Keratinocyte (primary cell): ENCODE measurements at regions not wholly inside any gene's neighbourhood (a gene's known extent, or its start where the extent isn't known, plus 50 kb on each side); places are given as distances from the start of the nearest gene placed in this dataset.

Source experiments
- DNase-seq: peaks from one replicate; pipeline ENCODE4 v3.0.0-alpha.2; 2011; ENCODE audit warnings: low read depth, missing footprints, low spot score
- FAIRE-seq: peaks from 2 replicates; lab custom pipeline; 2011; peaks lifted over from hg19 to GRCh38; lab: Jason Lieb, UNC
- H2AFZ ChIP-seq: 2 replicates; pipeline ENCODE4 v1.6.0; 2012; ENCODE audit warnings: low read length, control low read depth, inconsistent platforms; ENCODE audit not compliant: control insufficient read depth
- H3K27ac ChIP-seq: 2 replicates; pipeline ENCODE4 v1.5.1; 2011; ENCODE audit warnings: low read length; ENCODE audit not compliant: control insufficient read depth, insufficient read depth
- H3K27me3 ChIP-seq: 3 replicates; pipeline ENCODE4 v1.6.0; 2011; ENCODE audit warnings: low read length; ENCODE audit not compliant: control insufficient read depth, insufficient read depth; ENCODE audit errors: extremely low read depth
- H3K36me3 ChIP-seq, 2 experiments: 2 replicates in 1 of 2; 3 replicates in 1 of 2; pipeline ENCODE4 v1.5.1; 2011; ENCODE audit warnings: low read length in 2 of 2, mild to moderate bottlenecking in 1 of 2; ENCODE audit not compliant: control insufficient read depth in 2 of 2, insufficient read depth in 2 of 2; ENCODE audit errors: extremely low read depth in 1 of 2
- H3K4me1 ChIP-seq: 3 replicates; pipeline ENCODE4 v1.5.1; 2011; ENCODE audit warnings: low read length; ENCODE audit not compliant: control insufficient read depth, insufficient read depth; ENCODE audit errors: extremely low read depth
- H3K4me2 ChIP-seq: 3 replicates; pipeline ENCODE4 v1.6.0; 2011; ENCODE audit warnings: low read depth, low read length; ENCODE audit not compliant: control insufficient read depth, insufficient read depth; ENCODE audit errors: extremely low read depth
- H3K4me3 ChIP-seq, 3 experiments: fragments of 200-600 bp in 1 of 3; sonication (generic) in 1 of 3; 2 replicates in 2 of 3; 3 replicates in 1 of 3; pipeline ENCODE4 v1.5.1; 2011 to 2016; ENCODE audit warnings: low read length in 3 of 3, mild to moderate bottlenecking in 3 of 3, control low read depth in 2 of 3, inconsistent platforms in 1 of 3, low read depth in 1 of 3, mixed read lengths in 1 of 3, mixed run types in 1 of 3, moderate library complexity in 1 of 3; ENCODE audit not compliant: control insufficient read depth in 2 of 3, insufficient read depth in 2 of 3; ENCODE audit errors: extremely low read depth in 1 of 3
- H3K79me2 ChIP-seq: 2 replicates; pipeline ENCODE4 v1.6.0; 2012; ENCODE audit warnings: low read length; ENCODE audit not compliant: control insufficient read depth, insufficient read depth
- H3K9ac ChIP-seq: 3 replicates; pipeline ENCODE4 v1.6.0; 2011; ENCODE audit warnings: low read length; ENCODE audit not compliant: control insufficient read depth, insufficient read depth; ENCODE audit errors: extremely low read depth
- H3K9me1 ChIP-seq: 3 replicates; pipeline ENCODE4 v1.6.0; 2011; ENCODE audit warnings: low read length; ENCODE audit not compliant: control insufficient read depth, insufficient read depth; ENCODE audit errors: extremely low read depth
- H3K9me3 ChIP-seq: 2 replicates; pipeline ENCODE4 v1.5.1; 2012; ENCODE audit warnings: low read depth, low read length; ENCODE audit not compliant: control insufficient read depth
- H4K20me1 ChIP-seq: 3 replicates; pipeline ENCODE4 v1.6.0; 2011; ENCODE audit warnings: low read length; ENCODE audit not compliant: control insufficient read depth, insufficient read depth; ENCODE audit errors: extremely low read depth
- EZH2 ChIP-seq: IDR thresholded peaks from one replicate; pipeline ENCODE4 v1.6.1; 2012; ENCODE audit warnings: inconsistent platforms, mild to moderate bottlenecking, low read length, moderate library complexity
- dilution Hi-C: fragments of 300-500 bp; cut with MboI; formaldehyde crosslinking; loops from one replicate; pipeline ENCODE4 v1.7.0; 2020; ENCODE audit warnings: low sequenced_read_pairs; ENCODE audit not compliant: extremely low pct_ligation_motif_present
- TF ChIP-seq, protein P1 (sequence below), 3 experiments: IDR thresholded peaks in 1 of 3; conservative IDR thresholded peaks in 1 of 3; optimal IDR thresholded peaks in 1 of 3; 2 replicates in 2 of 3; 3 replicates in 1 of 3; pipeline versions ENCODE3 to v1.5.1; 2011; ENCODE audit warnings: low read length in 3 of 3, mild to moderate bottlenecking in 3 of 3, moderate library complexity in 2 of 3, control low read depth in 1 of 3, inconsistent platforms in 1 of 3; ENCODE audit not compliant: insufficient read depth in 2 of 3; ENCODE audit errors: extremely low read depth in 1 of 3

DNA sequence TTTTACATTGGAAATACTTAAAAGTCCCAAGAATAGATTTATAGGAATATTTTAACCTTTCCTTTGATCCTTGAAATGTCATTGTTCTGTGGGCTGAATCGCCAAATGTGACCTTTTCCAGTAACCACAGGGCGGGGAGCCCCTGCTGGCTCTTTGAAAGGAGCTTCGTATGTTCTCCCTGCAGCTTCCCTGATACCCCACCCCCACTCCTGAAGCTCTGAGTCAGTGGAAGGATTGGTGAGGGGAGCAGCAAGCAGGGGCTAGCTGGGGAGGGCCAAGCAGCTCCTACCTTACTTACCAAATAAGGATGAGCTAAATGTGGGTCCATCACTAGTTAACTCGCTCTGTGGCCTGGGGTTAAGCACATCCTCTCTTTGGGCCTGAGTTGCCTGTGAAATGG, 87.7 kb downstream of the CHST1 start:
- H3K4me2 ChIP-seq, result no peak overlapping the region
- no peak overlapping the region for H3K9ac ChIP-seq
- H3K79me2 ChIP-seq, result no peaks in the 10 kb centered on the region
- H3K36me3 ChIP-seq, result no peaks in the 10 kb centered on the region
- H3K9me3 ChIP-seq, result no peaks in the 10 kb centered on the region
- H3K27me3 ChIP-seq, result no peaks in the 10 kb centered on the region
- H2AFZ ChIP-seq, result no peak overlapping the region
- no peaks in the 10 kb centered on the region for H3K9me1 ChIP-seq
- H4K20me1 ChIP-seq, result no peaks in the 10 kb centered on the region
- no peak overlapping the region for H3K4me3 ChIP-seq
- H3K4me1 ChIP-seq, result no peaks in the 10 kb centered on the region
- no peak overlapping the region for H3K27ac ChIP-seq
- DNase-seq, result no peak
- TF ChIP-seq EZH2, result no peak
- TF ChIP-seq, protein P1, sequence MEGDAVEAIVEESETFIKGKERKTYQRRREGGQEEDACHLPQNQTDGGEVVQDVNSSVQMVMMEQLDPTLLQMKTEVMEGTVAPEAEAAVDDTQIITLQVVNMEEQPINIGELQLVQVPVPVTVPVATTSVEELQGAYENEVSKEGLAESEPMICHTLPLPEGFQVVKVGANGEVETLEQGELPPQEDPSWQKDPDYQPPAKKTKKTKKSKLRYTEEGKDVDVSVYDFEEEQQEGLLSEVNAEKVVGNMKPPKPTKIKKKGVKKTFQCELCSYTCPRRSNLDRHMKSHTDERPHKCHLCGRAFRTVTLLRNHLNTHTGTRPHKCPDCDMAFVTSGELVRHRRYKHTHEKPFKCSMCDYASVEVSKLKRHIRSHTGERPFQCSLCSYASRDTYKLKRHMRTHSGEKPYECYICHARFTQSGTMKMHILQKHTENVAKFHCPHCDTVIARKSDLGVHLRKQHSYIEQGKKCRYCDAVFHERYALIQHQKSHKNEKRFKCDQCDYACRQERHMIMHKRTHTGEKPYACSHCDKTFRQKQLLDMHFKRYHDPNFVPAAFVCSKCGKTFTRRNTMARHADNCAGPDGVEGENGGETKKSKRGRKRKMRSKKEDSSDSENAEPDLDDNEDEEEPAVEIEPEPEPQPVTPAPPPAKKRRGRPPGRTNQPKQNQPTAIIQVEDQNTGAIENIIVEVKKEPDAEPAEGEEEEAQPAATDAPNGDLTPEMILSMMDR (optimal IDR thresholded peaks at IDR 0.05 in 1 of 3, IDR thresholded peaks at IDR 0.05 in 1 of 3, conservative IDR thresholded peaks at IDR 0.05 in 1 of 3; ENCODE audit: extremely low read depth in 1 of 3, insufficient read depth in 2 of 3, low read length in 3 of 3), result no peak
- dilution Hi-C loops, result no loop called here
- FAIRE-seq, result no peak

- H3K4me1 ChIP-seq, result no peaks in the 10 kb centered on the region
- H3K4me2 ChIP-seq, result no peak overlapping the region
- H3K27ac ChIP-seq, result no peak overlapping the region
- no peak overlapping the region for H3K4me3 ChIP-seq
- FAIRE-seq, result no peak
- no peaks in the 10 kb centered on the region for H3K27me3 ChIP-seq
- H3K36me3 ChIP-seq, result no peaks in the 10 kb centered on the region
- no peaks in the 10 kb centered on the region for H3K9me1 ChIP-seq
- dilution Hi-C loops, result no loop called here
- no peak overlapping the region for H3K9ac ChIP-seq
- TF ChIP-seq, protein P1 (optimal IDR thresholded peaks at IDR 0.05 in 1 of 3, IDR thresholded peaks at IDR 0.05 in 1 of 3, conservative IDR thresholded peaks at IDR 0.05 in 1 of 3; ENCODE audit: extremely low read depth in 1 of 3, insufficient read depth in 2 of 3, low read length in 3 of 3), result no peak
- TF ChIP-seq EZH2, result no peak
- no peak for DNase-seq
- H2AFZ ChIP-seq, result no peak overlapping the region
- no peaks in the 10 kb centered on the region for H4K20me1 ChIP-seq
- no peaks in the 10 kb centered on the region for H3K79me2 ChIP-seq
- no peaks in the 10 kb centered on the region for H3K9me3 ChIP-seq
These were observed 88.8 kb downstream of the CHST1 start for GRCh38 chr11:45576461-45577215.
